ENCODE measurements at regions not wholly inside any gene's neighbourhood (a gene's known extent, or its start where the extent isn't known, plus 50 kb on each side); places are given as distances from the start of the nearest gene placed in this dataset.

- ChIA-PET CTCF (no interaction called here), POLR2A (no interaction called here)
- TF ChIP-seq CTCF (IDR thresholded peaks at IDR 0.05; ENCODE audit: insufficient read depth, low read depth, low read length), result no peak
- Histone ChIP-seq H3K4me3 (ENCODE audit: low read depth, low read length) (no peak overlapping the region), H3K36me3 (ENCODE audit: control insufficient read depth, insufficient read depth, low read length) (no peaks in the 10 kb centered on the region), H3K27me3 (ENCODE audit: control insufficient read depth, insufficient read depth, low read length) (no peaks in the 10 kb centered on the region)
- no peak for DNase-seq (ENCODE audit: low read depth)
These were observed 65.8 kb upstream of the BCL9 start for GRCh38 chr1:147475488-147475887.

- H3K4me3 ChIP-seq (ENCODE audit: low read depth, low read length), result no peak overlapping the region
- ChIA-PET CTCF (interaction anchor here (1.4 kb wide), 1 partner anchor 12 kb away, joined by 3 read pairs; no protein-coding TSS in a partner anchor), POLR2A (no interaction called here)
- no peak for TF ChIP-seq CTCF (IDR thresholded peaks at IDR 0.05; ENCODE audit: insufficient read depth, low read depth, low read length)
- H3K27me3 ChIP-seq (ENCODE audit: control insufficient read depth, insufficient read depth, low read length), result no peaks in the 10 kb centered on the region
- no peak for DNase-seq (ENCODE audit: low read depth)
- no peaks in the 10 kb centered on the region for H3K36me3 ChIP-seq (ENCODE audit: control insufficient read depth, insufficient read depth, low read length)
These were observed 62.8 kb upstream of the BCL9 start for GRCh38 chr1:147478521-147478920.

GRCh38 chr1:147479864-147480564 is 61.3 kb upstream of the BCL9 start:
- CTCF ChIA-PET, result interaction anchor here (0.8 kb wide), 1 partner anchor 413 kb away, joined by 3 read pairs; no protein-coding TSS in a partner anchor
- no peak for DNase-seq (ENCODE audit: low read depth)
- no peak overlapping the region for H3K4me3 ChIP-seq (ENCODE audit: low read depth, low read length)
- POLR2A ChIA-PET, result no interaction called here
- no peak for TF ChIP-seq CTCF (IDR thresholded peaks at IDR 0.05; ENCODE audit: insufficient read depth, low read depth, low read length)
- no peaks in the 10 kb centered on the region for H3K27me3 ChIP-seq (ENCODE audit: control insufficient read depth, insufficient read depth, low read length)
- H3K36me3 ChIP-seq (ENCODE audit: control insufficient read depth, insufficient read depth, low read length), result no peaks in the 10 kb centered on the region

GRCh38 chr1:147480565-147480935 is 60.8 kb upstream of the BCL9 start:
- no peaks in the 10 kb centered on the region for H3K36me3 ChIP-seq (ENCODE audit: control insufficient read depth, insufficient read depth, low read length)
- no peak for DNase-seq (ENCODE audit: low read depth)
- no peak overlapping the region for H3K4me3 ChIP-seq (ENCODE audit: low read depth, low read length)
- no peak for TF ChIP-seq CTCF (IDR thresholded peaks at IDR 0.05; ENCODE audit: insufficient read depth, low read depth, low read length)
- H3K27me3 ChIP-seq (ENCODE audit: control insufficient read depth, insufficient read depth, low read length), result no peaks in the 10 kb centered on the region
- ChIA-PET POLR2A (no interaction called here), CTCF (interaction anchor here (0.8 kb wide), 1 partner anchor 412 kb away, joined by 3 read pairs; no protein-coding TSS in a partner anchor)

GRCh38 chr1:147486876-147487656 is 54.2 kb upstream of the BCL9 start:
- POLR2A ChIA-PET, result no interaction called here
- no peaks in the 10 kb centered on the region for H3K36me3 ChIP-seq (ENCODE audit: control insufficient read depth, insufficient read depth, low read length)
- no peaks in the 10 kb centered on the region for H3K27me3 ChIP-seq (ENCODE audit: control insufficient read depth, insufficient read depth, low read length)
- no peak overlapping the region for H3K4me3 ChIP-seq (ENCODE audit: low read depth, low read length)
- no peak for TF ChIP-seq CTCF (IDR thresholded peaks at IDR 0.05; ENCODE audit: insufficient read depth, low read depth, low read length)
- DNase-seq (ENCODE audit: low read depth), result no peak
- CTCF ChIA-PET, result interaction anchor here (1.2 to 2.1 kb wide), 2 partner anchors 141 to 154 kb away, joined by 3 to 7 read pairs; no protein-coding TSS in a partner anchor
